Adipocyte (in vitro differentiated cells): ENCODE measurements at regions not wholly inside any gene's neighbourhood (a gene's known extent, or its start where the extent isn't known, plus 50 kb on each side); places are given as distances from the start of the nearest gene placed in this dataset.

Experiments used
- DNase-seq: peaks from one replicate; pipeline ENCODE4 v3.0.0-alpha.2; 2015; ENCODE audit warnings: low read depth
- H3K27me3 ChIP-seq: replicated peaks from 2 replicates; pipeline ENCODE4 v1.7.0; 2013; ENCODE audit warnings: mild to moderate bottlenecking, low read length, moderate library complexity; ENCODE audit not compliant: control insufficient read depth, insufficient read depth
- H3K36me3 ChIP-seq: 2 replicates; pipeline ENCODE4 v1.7.0; 2013; ENCODE audit warnings: low read length, mild to moderate bottlenecking, moderate library complexity; ENCODE audit not compliant: control insufficient read depth, insufficient read depth, severe bottlenecking
- H3K4me1 ChIP-seq: 2 replicates; pipeline ENCODE4 v1.7.0; 2013; ENCODE audit warnings: mild to moderate bottlenecking, low read length, moderate library complexity; ENCODE audit not compliant: control insufficient read depth, insufficient read depth
- H3K4me3 ChIP-seq: 2 replicates; pipeline ENCODE4 v1.7.0; 2013; ENCODE audit warnings: mild to moderate bottlenecking, low read length, moderate library complexity
- H3K9ac ChIP-seq: 2 replicates; pipeline ENCODE4 v1.7.0; 2013; ENCODE audit warnings: mild to moderate bottlenecking, low read length, moderate library complexity
- H3K9me3 ChIP-seq: 2 replicates; pipeline ENCODE4 v1.7.0; 2013; ENCODE audit warnings: mild to moderate bottlenecking, low read length, moderate library complexity; ENCODE audit not compliant: control insufficient read depth

- DNase-seq, result no peak
- H3K36me3 ChIP-seq, result no peaks in the 10 kb centered on the region
- H3K4me1 ChIP-seq, result peaks cover 28% of the 10 kb centered on the region
- H3K4me3 ChIP-seq, result no peak overlapping the region
- H3K9me3 ChIP-seq, result peaks cover 3% of the 10 kb centered on the region
- H3K9ac ChIP-seq, result no peak overlapping the region
- peaks cover 29% of the 10 kb centered on the region for H3K27me3 ChIP-seq
These were observed 197.5 kb upstream of the CST7 start for GRCh38 chr20:24751551-24751950.

DNA sequence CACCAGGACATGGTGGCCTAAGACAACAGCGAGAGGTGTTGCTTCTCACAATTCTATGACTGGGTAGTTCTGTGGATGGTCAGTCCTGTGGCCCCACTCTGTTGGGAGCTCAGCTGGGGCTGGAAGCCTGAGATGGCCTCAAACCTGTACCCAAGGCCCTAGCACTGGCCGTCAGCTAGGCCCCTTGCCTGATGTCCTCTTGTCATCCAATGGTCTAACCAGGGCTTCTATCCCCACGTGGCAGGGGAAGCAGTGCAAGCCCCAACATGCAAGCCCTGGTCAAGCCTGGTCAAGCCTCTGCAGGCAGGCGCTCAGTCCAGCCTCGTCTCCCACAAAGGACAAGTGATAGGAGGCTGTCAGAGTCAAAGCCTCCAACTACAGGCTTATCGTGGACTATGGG is 196.5 kb upstream of the CST7 start:
- peaks cover 3% of the 10 kb centered on the region for H3K9me3 ChIP-seq
- H3K36me3 ChIP-seq, result no peaks in the 10 kb centered on the region
- H3K9ac ChIP-seq, result no peak overlapping the region
- H3K27me3 ChIP-seq, result peaks cover 21% of the 10 kb centered on the region
- no peak overlapping the region for H3K4me3 ChIP-seq
- no peak for DNase-seq
- peaks cover 32% of the 10 kb centered on the region for H3K4me1 ChIP-seq

GRCh38 chr20:24753130-24753529 is 195.9 kb upstream of the CST7 start:
- Histone ChIP-seq H3K4me1 (peaks cover 27% of the 10 kb centered on the region), H3K9ac (no peak overlapping the region), H3K27me3 (peaks cover 19% of the 10 kb centered on the region), H3K36me3 (no peaks in the 10 kb centered on the region), H3K9me3 (peaks cover 3% of the 10 kb centered on the region), H3K4me3 (no peak overlapping the region)
- no peak for DNase-seq

GRCh38 chr20:24754691-24755090 is 194.4 kb upstream of the CST7 start:
- Histone ChIP-seq H3K27me3 (peaks cover 19% of the 10 kb centered on the region), H3K9ac (peak overlapping the region; percentile 6), H3K4me1 (peaks cover 26% of the 10 kb centered on the region), H3K9me3 (peaks cover 2% of the 10 kb centered on the region), H3K4me3 (no peak overlapping the region), H3K36me3 (no peaks in the 10 kb centered on the region)
- DNase-seq, result no peak

DNA sequence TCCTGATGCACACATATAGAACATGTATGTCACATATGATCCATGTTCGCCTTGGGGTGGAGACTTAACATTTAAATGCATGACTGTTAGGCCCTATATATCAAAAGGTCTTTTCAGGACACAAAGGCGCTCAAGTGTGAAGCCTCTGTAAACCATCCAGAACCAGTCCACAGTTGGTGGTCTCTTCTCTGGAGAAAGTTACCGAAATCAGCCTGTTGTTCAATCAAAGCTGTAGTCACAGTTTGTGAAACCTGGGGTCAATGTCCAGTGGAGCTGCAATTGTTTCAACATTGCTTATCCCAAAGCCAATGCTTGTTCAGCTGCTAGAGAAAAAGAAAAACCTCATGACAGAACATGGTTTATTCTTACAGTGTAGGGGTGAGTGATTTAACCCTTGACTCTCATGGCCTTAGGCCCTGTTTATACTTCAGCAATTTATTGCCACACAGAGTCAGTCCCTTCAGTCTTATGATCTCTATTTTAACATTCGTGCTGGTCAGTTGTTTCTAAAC is 193.6 kb upstream of the CST7 start:
- Histone ChIP-seq H3K27me3 (peaks cover 19% of the 10 kb centered on the region), H3K4me1 (peaks cover 26% of the 10 kb centered on the region), H3K9me3 (peaks cover 9% of the 10 kb centered on the region), H3K9ac (peak overlapping the region; percentile 6), H3K36me3 (no peaks in the 10 kb centered on the region), H3K4me3 (no peak overlapping the region)
- DNase-seq, result no peak

DNA sequence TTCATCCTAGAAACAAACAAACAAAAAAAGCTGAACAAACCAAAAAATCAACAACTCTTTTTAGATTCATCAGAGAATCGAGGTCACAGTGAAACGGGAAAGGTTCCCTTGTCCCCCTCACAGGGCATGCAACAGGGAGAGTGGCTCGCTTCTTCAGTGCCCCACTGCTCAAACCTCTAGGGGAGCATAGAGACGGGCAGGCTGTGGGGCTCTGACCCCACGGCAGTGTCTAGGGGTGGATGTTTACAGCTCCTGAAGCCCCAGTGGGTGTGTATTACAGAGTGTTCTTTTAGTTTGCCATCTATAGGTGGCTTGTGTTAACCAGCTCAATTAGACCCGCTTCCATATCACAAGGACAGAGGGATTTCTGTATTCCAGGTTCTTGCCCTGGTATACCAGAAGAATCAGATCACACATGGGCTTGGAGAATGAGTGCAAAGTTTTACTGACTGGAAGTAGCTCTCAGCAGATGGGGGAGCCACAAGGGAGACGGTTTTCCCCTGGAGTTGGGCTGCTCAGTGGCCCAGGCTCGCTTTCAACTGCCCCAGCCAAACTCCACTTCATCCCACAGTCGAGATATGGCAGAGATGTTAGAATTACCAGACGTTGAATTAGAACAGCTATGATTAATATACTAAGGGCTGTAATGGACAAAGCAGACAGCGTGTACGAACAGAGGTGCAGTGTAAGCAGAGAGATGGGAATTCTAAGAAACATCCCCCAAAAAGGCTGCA is 192.6 kb upstream of the CST7 start:
- no peak for DNase-seq
- Histone ChIP-seq H3K27me3 (peaks cover 15% of the 10 kb centered on the region), H3K36me3 (no peaks in the 10 kb centered on the region), H3K4me1 (peaks cover 26% of the 10 kb centered on the region), H3K9ac (peak overlapping the region; percentile 73), H3K9me3 (peaks cover 19% of the 10 kb centered on the region), H3K4me3 (no peak overlapping the region)

DNA sequence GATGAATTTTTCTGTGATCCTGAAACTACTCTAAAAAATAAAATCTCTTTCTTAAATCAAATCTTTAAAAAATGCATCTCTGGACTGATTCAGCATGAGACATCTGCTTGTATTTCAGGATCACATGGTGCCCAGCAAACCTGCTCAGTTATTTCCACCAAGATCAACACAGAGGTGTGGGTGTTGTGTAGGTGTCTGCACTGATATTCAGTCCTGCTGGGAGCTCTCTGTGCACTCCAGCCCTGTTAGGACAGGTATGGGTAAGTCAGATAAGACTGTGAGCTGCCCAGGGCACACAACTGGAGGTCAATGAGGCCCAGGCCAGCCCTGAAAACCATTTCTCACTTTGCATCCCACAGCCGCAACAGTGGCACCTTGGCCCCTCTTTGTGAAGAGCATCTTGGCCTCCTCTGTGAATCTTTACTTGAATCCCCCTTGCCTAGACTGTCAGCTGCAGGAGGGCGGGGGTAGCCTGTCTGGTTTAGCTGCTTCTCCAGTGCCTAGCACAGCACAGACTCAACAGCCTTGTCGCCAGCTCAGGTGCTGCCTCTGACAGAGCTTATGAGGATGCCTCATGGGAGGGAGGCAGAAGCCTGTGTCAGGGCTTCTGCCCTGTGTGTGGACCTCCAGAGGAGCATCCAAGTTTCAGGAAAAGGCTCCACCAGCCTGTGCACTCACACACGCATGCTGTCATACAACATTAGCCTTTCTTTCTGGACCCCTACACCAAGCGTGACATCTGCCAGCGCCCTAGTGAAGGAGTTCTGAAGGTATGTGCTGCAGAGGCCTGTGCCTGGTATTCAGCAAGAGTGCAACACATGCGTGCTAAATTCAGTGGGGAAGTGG is 187.6 kb upstream of the CST7 start:
- no peak for DNase-seq
- H3K36me3 ChIP-seq, result no peaks in the 10 kb centered on the region
- peaks cover 28% of the 10 kb centered on the region for H3K27me3 ChIP-seq
- H3K9ac ChIP-seq, result no peak overlapping the region
- peaks cover 19% of the 10 kb centered on the region for H3K9me3 ChIP-seq
- peaks cover 7% of the 10 kb centered on the region for H3K4me1 ChIP-seq
- no peak overlapping the region for H3K4me3 ChIP-seq

DNA sequence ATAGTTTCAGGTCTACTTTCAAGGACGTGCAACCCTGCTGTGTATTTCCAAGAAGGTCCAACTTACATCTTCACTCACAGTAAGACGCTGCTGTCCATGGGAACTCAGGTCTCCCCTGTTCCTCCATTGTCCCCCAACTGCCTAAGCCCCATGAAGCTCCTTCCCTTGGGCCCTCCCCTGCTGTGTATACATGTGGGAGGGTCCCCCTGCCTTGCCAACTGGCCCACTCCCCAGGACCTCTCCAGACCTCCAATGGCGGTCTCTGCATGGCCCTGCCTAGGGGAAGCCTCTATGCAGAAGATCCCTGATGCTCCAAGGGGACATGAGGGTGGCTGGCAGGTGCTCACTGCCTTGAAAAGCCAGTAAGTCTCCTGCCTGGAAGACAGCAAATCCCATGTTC is 186.7 kb upstream of the CST7 start:
- H3K9me3 ChIP-seq, result peaks cover 19% of the 10 kb centered on the region
- H3K9ac ChIP-seq, result no peak overlapping the region
- no peak overlapping the region for H3K4me3 ChIP-seq
- H3K36me3 ChIP-seq, result no peaks in the 10 kb centered on the region
- no peaks in the 10 kb centered on the region for H3K4me1 ChIP-seq
- no peak for DNase-seq
- H3K27me3 ChIP-seq, result peaks cover 28% of the 10 kb centered on the region

GRCh38 chr20:24762791-24763350 is 186.2 kb upstream of the CST7 start:
- H3K4me3 ChIP-seq, result no peak overlapping the region
- DNase-seq, result no peak

DNA sequence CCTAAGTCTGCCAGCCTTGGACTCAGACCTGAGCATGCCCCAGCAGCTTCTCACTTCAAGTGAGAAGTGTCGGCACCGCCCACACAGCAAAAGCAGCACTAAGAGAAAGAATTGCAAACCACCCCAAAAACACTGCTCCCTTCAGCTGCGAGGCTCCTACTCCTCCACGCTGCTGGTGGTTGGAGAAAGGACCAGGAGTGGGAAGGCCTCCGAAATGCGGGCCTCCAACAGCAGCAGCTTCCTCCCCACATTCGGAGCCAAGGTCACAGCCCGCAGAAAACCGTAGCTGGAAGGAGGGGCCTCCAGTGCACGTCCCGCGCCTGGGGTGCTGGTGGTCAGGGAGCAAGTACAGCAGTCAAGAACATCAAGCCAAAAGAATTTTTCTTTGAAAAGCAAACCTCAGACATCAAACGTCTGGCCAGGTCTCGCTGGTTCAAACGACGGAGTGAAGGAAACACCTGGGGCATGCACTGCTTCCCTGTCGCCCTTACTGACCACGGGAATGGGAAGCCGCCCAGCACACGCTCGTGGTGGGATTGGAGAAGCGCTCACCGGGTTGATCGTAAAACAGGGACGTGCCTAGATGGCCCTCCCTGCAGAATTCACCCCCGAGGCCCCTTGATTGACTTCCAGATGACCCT is 185.6 kb upstream of the CST7 start:
- Histone ChIP-seq H3K4me3 (no peak overlapping the region), H3K4me1 (no peaks in the 10 kb centered on the region), H3K36me3 (no peaks in the 10 kb centered on the region), H3K9me3 (peaks cover 19% of the 10 kb centered on the region), H3K27me3 (peaks cover 28% of the 10 kb centered on the region), H3K9ac (no peak overlapping the region)
- no peak for DNase-seq

More at GRCh38 chr20:24762791-24763350, 186.2 kb upstream of the CST7 start:
- Histone ChIP-seq H3K36me3 (no peaks in the 10 kb centered on the region), H3K9ac (no peak overlapping the region), H3K27me3 (peaks cover 28% of the 10 kb centered on the region), H3K9me3 (peaks cover 19% of the 10 kb centered on the region), H3K4me1 (no peaks in the 10 kb centered on the region)
